ENCODE measurements at regions not wholly inside any gene's neighbourhood (a gene's known extent, or its start where the extent isn't known, plus 50 kb on each side); places are given as distances from the start of the nearest gene placed in this dataset.
"Not testable (repeated sequence)": the region's sequence is repeated elsewhere in the genome, so short reads cannot be mapped to it uniquely, and the experiment has no call there.

- no peak for DNase-seq
These were observed 984.2 kb downstream of the FSCB start for GRCh38 chr14:43522901-43523300.

DNA sequence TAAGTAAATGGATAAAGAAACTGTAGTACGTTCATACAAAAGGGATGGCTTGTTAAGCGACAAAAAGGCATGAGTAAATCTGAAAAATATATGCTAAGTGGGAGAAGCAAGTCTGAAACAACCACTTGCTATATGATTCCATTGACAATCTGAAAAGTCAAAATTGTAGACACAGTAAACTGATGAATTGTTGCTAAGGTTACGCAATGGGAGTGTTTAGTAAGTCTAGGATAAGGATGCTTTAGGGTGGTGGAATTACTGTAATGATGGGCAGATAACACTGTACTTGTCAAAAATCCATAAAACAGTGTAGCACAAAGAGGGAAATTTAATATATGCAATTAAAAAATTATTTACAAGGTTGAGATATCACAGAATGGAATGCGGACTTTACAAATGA is 984.9 kb downstream of the FSCB start:
- no peak for DNase-seq

DNA sequence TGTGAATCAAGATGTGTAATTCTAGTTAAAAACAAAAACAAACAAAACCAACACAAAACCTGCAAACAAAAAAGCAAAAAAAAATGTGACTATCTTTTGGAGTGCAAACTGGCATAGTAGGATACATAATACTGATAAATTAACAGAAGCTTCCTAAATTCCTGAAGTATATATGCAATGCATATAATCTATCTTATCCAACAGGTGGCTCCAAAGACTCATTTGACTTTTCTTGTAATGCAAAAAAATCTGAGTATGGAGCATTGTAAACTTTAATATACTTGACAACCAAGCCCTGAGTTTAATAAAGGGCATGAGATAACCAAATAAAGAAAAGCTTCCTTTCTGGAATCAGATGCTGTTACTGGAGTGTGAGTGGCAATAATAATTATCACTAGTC is 1003.6 kb downstream of the FSCB start:
- DNase-seq = no peak

DNA sequence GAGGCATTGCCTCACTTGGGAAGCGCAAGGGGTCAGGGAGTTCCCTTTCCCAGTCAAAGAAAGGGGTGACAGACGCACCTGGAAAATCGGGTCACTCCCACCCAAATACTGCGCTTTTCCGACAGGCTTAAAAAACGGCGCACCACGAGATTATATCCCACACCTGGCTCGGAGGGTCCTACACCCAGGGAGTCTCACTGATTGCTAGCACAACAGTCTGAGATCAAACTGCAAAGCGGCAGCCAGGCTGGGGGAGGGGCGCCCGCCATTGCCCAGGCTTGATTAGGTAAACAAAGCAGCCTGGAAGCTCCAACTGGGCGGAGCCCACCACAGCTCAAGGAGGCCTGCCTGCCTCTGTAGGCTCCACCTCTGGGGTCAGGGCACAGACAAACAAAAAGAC is 1014.7 kb downstream of the FSCB start:
- not testable (repeated sequence) for DNase-seq

DNA sequence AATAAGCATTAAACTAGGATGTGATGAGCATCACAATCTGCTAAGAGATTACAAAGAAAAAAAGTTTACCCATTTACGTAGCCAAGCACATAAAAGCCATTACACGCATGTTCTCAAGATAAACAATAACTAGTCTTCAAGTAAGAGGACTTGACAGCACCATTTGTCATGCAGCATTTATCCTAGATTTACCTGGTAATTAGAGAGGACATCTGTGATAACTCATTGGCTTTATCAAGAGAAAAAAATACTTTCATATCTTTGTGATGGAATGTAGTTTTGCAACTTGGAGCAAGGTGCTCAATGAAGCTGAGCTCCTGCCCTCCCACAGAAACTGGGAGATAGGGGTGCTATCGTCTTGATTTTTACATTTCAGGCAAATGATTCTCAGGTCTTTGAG is 1023.7 kb downstream of the FSCB start:
- no peak for DNase-seq

GRCh38 chr14:43481864-43482263 is 1025.2 kb downstream of the FSCB start:
- no peak for DNase-seq

DNA sequence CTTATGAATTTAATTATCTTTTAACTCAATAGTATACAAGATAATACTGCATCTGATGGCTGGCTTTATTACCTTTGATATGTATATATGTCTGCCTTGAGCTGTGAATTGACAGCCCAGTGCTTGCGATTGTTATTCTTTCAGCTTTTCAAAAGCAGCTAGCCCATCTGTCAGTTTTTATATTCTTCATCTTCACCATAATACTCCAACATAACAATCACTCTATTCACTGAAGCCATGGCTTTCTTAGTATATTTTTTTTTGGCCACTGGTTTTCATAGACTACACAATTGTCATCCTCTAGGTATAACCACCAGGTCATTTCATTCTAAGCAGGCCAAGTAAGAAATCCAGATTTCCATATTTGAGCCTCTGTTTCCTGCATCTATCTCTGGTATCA is 1026.1 kb downstream of the FSCB start:
- DNase-seq = no peak

GRCh38 chr14:43479596-43480195 is 1027.4 kb downstream of the FSCB start:
- no peak for DNase-seq

DNA sequence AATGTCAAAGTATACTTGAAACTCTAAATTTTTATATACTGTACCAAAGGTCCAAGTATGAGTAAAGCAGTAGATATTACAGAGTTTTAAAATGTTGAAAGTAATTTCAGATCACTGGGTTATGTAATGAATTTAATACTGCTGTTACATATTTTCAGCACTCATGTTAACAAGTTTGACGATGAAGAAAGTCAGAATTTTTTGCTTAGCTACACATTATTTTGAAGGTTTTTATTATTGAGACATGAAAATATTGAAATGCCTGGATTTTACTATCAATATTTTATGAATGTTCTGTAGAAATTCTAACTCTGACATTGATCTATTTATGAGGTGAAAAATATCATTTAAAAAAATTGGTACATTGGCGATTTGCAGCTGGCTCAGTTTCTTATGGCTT is 1030.3 kb downstream of the FSCB start:
- DNase-seq = no peak

- DNase-seq = no peak
These were observed 1031.3 kb downstream of the FSCB start for GRCh38 chr14:43475757-43476156.

GRCh38 chr14:43471595-43471994 is 1035.5 kb downstream of the FSCB start:
- DNase-seq = no peak

DNA sequence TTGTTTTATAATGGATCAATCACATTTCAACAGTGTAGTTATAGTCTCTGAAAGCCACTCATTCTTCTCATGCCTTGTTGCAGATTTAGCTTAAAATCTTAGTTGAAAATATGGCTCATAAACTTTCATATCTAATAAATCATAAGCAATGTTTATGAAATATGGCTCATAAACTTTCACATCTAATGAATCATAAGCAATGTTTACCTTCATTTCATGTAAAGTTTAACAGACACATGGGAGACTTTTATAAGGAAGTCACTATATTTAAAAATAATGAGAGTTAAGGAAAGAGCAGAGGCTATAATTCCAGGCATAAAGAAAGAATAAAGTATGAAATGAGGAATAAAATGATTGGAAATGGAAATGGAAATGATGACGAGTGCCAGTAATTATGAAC is 1042.1 kb downstream of the FSCB start:
- DNase-seq = no peak

DNA sequence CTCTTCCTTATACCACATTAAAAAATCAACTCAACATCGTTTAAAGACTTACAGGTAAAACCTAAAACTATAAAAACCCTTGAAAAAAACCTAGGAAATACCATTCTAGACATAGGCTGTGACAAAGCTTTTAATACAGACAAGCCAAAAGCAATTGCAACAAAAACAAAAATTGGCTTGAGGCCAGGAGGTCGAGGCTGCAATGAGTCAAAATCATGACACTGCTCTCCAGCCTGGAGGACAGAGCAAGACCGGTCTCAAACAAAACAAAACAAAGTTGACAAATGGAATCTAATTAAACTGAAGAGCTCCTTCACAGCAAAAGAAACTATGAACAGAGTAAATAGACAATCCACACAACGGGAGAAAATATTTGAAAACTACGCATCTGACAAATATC is 1057.8 kb downstream of the FSCB start:
- no peak for DNase-seq

DNA sequence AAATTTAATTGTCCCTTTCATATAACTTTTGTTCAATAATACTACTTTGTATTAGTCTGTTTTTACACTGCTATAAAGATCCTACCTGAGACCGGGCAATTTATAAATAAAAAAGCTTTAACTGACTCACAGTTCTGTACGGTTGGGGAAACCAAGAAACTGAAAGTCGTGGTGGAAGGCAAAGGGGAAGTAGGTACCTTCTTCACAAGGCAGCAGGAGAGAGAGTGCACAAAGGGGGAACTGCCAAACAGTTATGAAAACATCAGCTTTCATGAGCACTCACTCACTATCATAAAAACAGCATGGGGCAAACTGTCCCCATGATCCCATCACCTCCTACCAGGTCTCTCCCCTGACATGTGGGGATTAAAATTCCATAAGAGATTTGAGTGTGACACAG is 1069.0 kb downstream of the FSCB start:
- DNase-seq = no peak

- no peak for DNase-seq
These were observed 1088.8 kb downstream of the FSCB start for GRCh38 chr14:43418324-43418723.

- DNase-seq = no peak
These were observed 1094.0 kb downstream of the FSCB start for GRCh38 chr14:43413084-43413483.

- DNase-seq = no peak
These were observed 1095.2 kb downstream of the FSCB start for GRCh38 chr14:43411841-43412240.

- no peak for DNase-seq
These were observed 1096.5 kb downstream of the FSCB start for GRCh38 chr14:43410631-43411030.

- no peak for DNase-seq
These were observed 1098.6 kb downstream of the FSCB start for GRCh38 chr14:43408472-43408871.

GRCh38 chr14:43407706-43408105 is 1099.4 kb downstream of the FSCB start:
- DNase-seq = no peak

- no peak for DNase-seq
These were observed 1100.2 kb downstream of the FSCB start for GRCh38 chr14:43406931-43407330.

DNA sequence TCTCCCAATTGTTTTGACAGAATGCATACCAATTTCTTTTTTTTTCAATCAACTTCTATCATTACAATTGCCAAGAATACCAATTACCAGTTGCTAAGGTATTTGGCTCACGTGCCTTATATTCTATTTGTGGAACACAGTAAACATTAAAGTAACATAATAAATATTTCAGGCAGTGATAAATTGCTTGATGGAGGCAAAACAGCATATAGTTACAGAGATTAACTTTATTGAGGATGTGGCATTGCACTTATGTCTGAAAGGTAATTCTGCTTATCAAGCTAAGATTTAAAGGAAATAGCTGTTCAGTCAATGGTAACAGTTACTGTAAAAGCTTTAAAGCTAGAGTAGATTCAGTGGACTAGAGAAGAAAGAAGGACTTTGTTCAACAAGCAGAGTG is 1107.8 kb downstream of the FSCB start:
- no peak for DNase-seq

DNA sequence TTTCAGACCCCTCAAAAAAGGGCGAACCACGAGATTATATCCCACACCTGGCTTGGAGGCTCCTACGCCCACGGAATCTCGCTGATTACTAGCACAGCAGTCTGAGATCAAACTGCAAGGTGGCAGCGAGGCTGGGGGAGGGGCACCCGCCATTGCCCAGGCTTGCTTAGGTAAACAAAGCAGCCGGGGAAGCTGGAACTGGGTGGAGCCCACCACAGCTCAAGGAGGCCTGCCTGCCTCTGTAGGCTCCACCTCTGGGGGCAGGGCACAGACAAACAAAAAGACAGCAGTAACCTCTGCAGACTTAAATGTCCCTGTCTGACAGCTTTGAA is 1136.6 kb downstream of the FSCB start:
- not testable (repeated sequence) for DNase-seq

GRCh38 chr14:43369710-43370564 is 1137.1 kb downstream of the FSCB start:
- no peak for DNase-seq

GRCh38 chr14:43362586-43362985 is 1144.5 kb downstream of the FSCB start:
- DNase-seq = no peak

Measured in CD4-positive, alpha-beta T cell treated with Interferon gamma for 1 hour (primary cell).